Calu3 (cell line): ENCODE measurements at regions not wholly inside any gene's neighbourhood (a gene's known extent, or its start where the extent isn't known, plus 50 kb on each side); places are given as distances from the start of the nearest gene placed in this dataset.

Experiments
- BruUV-seq: library from RNA; stranded (reverse); fragments of 400-500 nt; replicated peaks from 2 replicates; lab custom pipeline; 2021; lab: Mats Ljungman, UMichigan
- CTCF ChIA-PET: fragments of 300-600 bp; sonication (Branson Sonifier 250); formaldehyde crosslinking; loops from one replicate; lab custom pipeline; 2022; ENCODE audit warnings: antibody characterized with exemption; lab: Charles Lee
- DNase-seq: peaks from one replicate; pipeline ENCODE4 v3.0.0; 2022
- H3K27ac Mint-ChIP-seq: one replicate; pipeline ENCODE4 v1.8.0; 2022; ENCODE audit warnings: mixed read lengths; ENCODE audit not compliant: unreplicated experiment
- H3K27me3 Mint-ChIP-seq: one replicate; pipeline ENCODE4 v1.8.0; 2022; ENCODE audit warnings: mixed read lengths; ENCODE audit not compliant: unreplicated experiment
- H3K36me3 Mint-ChIP-seq: one replicate; pipeline ENCODE4 v1.8.0; 2022; ENCODE audit warnings: mild to moderate bottlenecking, moderate library complexity, mixed read lengths; ENCODE audit not compliant: insufficient read depth, unreplicated experiment
- H3K4me1 Mint-ChIP-seq: one replicate; pipeline ENCODE4 v1.8.0; 2022; ENCODE audit warnings: mild to moderate bottlenecking, low read depth, mixed read lengths; ENCODE audit not compliant: unreplicated experiment
- H3K4me3 Mint-ChIP-seq: one replicate; pipeline ENCODE4 v1.8.0; 2022; ENCODE audit warnings: mild to moderate bottlenecking, low read depth, moderate library complexity, mixed read lengths; ENCODE audit not compliant: unreplicated experiment
- H3K9me3 Mint-ChIP-seq: one replicate; pipeline ENCODE4 v1.8.0; 2022; ENCODE audit warnings: low read depth, mixed read lengths; ENCODE audit not compliant: unreplicated experiment
- CTCF ChIP-seq: fragments of 200-600 bp; IDR thresholded peaks from one replicate; pipeline ENCODE4 v1.8.0; 2022; ENCODE audit warnings: antibody characterized with exemption; ENCODE audit not compliant: unreplicated experiment
- intact Hi-C: fragments of 100-400 bp; cut with micrococcal nuclease; formaldehyde crosslinking; loops from one replicate; pipeline ENCODE4 v1.10.0; 2022; ENCODE audit not compliant: unreplicated experiment

GRCh38 chr13:50691176-50691680 lies 152.3 kb downstream of the DLEU7 start:
- no peaks in the 10 kb centered on the region for H3K4me1 Mint-ChIP-seq
- BruUV-seq, result no TSS peak
- no peak overlapping the region for H3K4me3 Mint-ChIP-seq
- CTCF ChIA-PET, result no interaction called here
- intact Hi-C loops, result no loop called here
- no peak for TF ChIP-seq CTCF
- no peaks in the 10 kb centered on the region for H3K36me3 Mint-ChIP-seq
- H3K27ac Mint-ChIP-seq, result no peak overlapping the region
- no peaks in the 10 kb centered on the region for H3K27me3 Mint-ChIP-seq
- DNase-seq, result no peak
- H3K9me3 Mint-ChIP-seq, result no peaks in the 10 kb centered on the region

- Mint-ChIP-seq H3K27me3 (no peaks in the 10 kb centered on the region), H3K4me3 (no peak overlapping the region), H3K36me3 (no peaks in the 10 kb centered on the region), H3K4me1 (no peaks in the 10 kb centered on the region), H3K27ac (no peak overlapping the region), H3K9me3 (no peaks in the 10 kb centered on the region)
- no peak for DNase-seq
- intact Hi-C loops, result no loop called here
- BruUV-seq, result no TSS peak
- CTCF ChIA-PET, result no interaction called here
- no peak for TF ChIP-seq CTCF
These were observed 151.7 kb downstream of the DLEU7 start for GRCh38 chr13:50691681-50692263.

DNA sequence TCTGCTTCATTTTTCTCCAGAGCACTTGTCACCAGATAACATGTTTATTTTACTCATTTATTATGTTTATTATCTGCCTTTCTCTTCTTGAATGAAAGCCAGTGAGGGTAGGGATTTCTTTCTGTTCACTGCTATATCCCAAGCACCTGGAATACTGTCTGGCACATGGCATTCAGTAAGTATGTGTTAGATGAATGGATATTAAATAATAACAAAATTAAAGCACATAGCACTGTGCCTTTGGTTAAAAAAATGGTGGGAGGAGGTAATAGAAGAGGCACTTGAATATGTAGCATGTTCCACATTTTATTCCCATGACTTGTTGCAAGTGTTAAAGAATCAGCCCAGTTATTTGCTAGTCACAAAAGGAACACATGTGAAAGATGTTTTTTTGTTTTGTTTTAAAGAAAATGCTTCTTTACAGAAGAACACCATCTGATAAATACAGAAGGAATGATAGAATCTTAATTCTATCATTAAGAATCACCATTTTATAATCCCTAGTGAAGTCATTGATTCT lies 151.0 kb downstream of the DLEU7 start:
- no peaks in the 10 kb centered on the region for H3K36me3 Mint-ChIP-seq
- no peak for TF ChIP-seq CTCF
- CTCF ChIA-PET, result no interaction called here
- intact Hi-C loops, result no loop called here
- H3K27ac Mint-ChIP-seq, result no peak overlapping the region
- no peaks in the 10 kb centered on the region for H3K9me3 Mint-ChIP-seq
- H3K27me3 Mint-ChIP-seq, result no peaks in the 10 kb centered on the region
- no peak for DNase-seq
- BruUV-seq, result no TSS peak
- H3K4me1 Mint-ChIP-seq, result no peaks in the 10 kb centered on the region
- no peak overlapping the region for H3K4me3 Mint-ChIP-seq

GRCh38 chr13:50693727-50694126 lies 149.8 kb downstream of the DLEU7 start:
- Mint-ChIP-seq H3K27me3 (no peaks in the 10 kb centered on the region), H3K27ac (no peak overlapping the region), H3K36me3 (no peaks in the 10 kb centered on the region), H3K4me1 (no peaks in the 10 kb centered on the region), H3K4me3 (no peak overlapping the region), H3K9me3 (no peaks in the 10 kb centered on the region)
- intact Hi-C loops, result no loop called here
- no peak for DNase-seq
- no TSS peak for BruUV-seq
- CTCF ChIA-PET, result no interaction called here
- TF ChIP-seq CTCF, result no peak
